Psoas muscle (tissue), 7 donors: ENCODE measurements at regions not wholly inside any gene's neighbourhood (a gene's known extent, or its start where the extent isn't known, plus 50 kb on each side); places are given as distances from the start of the nearest gene placed in this dataset.

ENCODE experiments used
- ATAC-seq, 4 donors: fragments of 200-7000 bp; cut with Tn5 transposase; one replicate each; pipeline ENCODE4 v1.9.1; 2020; ENCODE audit warnings: moderate library complexity in 3 of 4, mild to moderate bottlenecking in 2 of 4
- DNase-seq, 2 donors: peaks; one replicate each; pipeline ENCODE4 v3.0.0-alpha.2; 2020
- H3K27ac ChIP-seq: fragments of 200-600 bp; one replicate; pipeline ENCODE4 v1.8.0; 2022
- H3K27me3 ChIP-seq, 3 donors: fragments of 200-600 bp in 1 of 3; one replicate each; pipeline versions ENCODE4 v1.6.1 to v1.8.0; 2013 to 2022; ENCODE audit warnings: low read length in 2 of 3, mild to moderate bottlenecking in 2 of 3, moderate library complexity in 1 of 3; ENCODE audit not compliant: insufficient read depth in 3 of 3
- H3K36me3 ChIP-seq, 2 donors: fragments of 200-600 bp in 1 of 2; one replicate each; pipeline versions ENCODE4 v1.6.1 to v1.8.0; 2013 to 2022; ENCODE audit warnings: low read depth in 1 of 2, mild to moderate bottlenecking in 1 of 2, moderate library complexity in 1 of 2; ENCODE audit not compliant: insufficient read depth in 1 of 2
- H3K4me1 ChIP-seq: fragments of 200-600 bp; one replicate; pipeline ENCODE4 v1.8.0; 2022
- H3K4me3 ChIP-seq: fragments of 200-600 bp; one replicate; pipeline ENCODE4 v1.8.0; 2022; ENCODE audit warnings: mild to moderate bottlenecking
- H3K9me3 ChIP-seq: fragments of 200-600 bp; one replicate; pipeline ENCODE4 v1.8.0; 2022
- CTCF ChIP-seq: fragments of 200-600 bp; IDR thresholded peaks from one replicate; pipeline ENCODE4 v1.8.0; 2022; ENCODE audit warnings: antibody characterized with exemption
- WGBS, 3 donors: extraction: QIAGEN DNeasy Blood & Tissue Kit; methylation state at CpG; one replicate each; pipeline versions ENCODE4 v1.1.6 to v1.1.7; 2013; 5-methylcytosine and 5-hydroxymethylcytosine counted together
- intact Hi-C, 2 donors: fragments of 100-400 bp; cut with DNase I; formaldehyde crosslinking; loops; one replicate each; pipeline versions ENCODE4 v1.11.0 to v1.14.2; 2022
- donor health status: healthy with polysubstance abuse.
- donor health status: DM: no; HTN: no; CAD: no; lungs with moderate emphysema.
- donor health status: Bipolar disorder and iron deficiency.
- donor health status: healthy.
- donor health status: DM: yes; HTN: yes; CAD: no.
- donor health status: DM: no; HTN: no; CAD: no.
- donor health status: DM: yes; HTN: yes; CAD: no.

- DNase-seq = no peak
- no peak overlapping the region for H3K4me3 ChIP-seq
- no peak for ATAC-seq
- WGBS, 3 donors = 93 to 98% (median 94%) methylated on average over 5 of the region's 5 CpGs
- no peaks in the 10 kb centered on the region for H3K27me3 ChIP-seq
- H3K27ac ChIP-seq = no peak overlapping the region
- intact Hi-C loops = no loop called here
- no peak for TF ChIP-seq CTCF
- no peaks in the 10 kb centered on the region for H3K36me3 ChIP-seq
- H3K9me3 ChIP-seq = no peaks in the 10 kb centered on the region
- peaks cover 8% of the 10 kb centered on the region for H3K4me1 ChIP-seq
Observed at GRCh38 chr5:123960526-123960925, 448.5 kb downstream of the CSNK1G3 start.

GRCh38 chr5:123951582-123951977, 439.6 kb downstream of the CSNK1G3 start:
- intact Hi-C loops = no loop called here
- no peaks in the 10 kb centered on the region for H3K27me3 ChIP-seq
- TF ChIP-seq CTCF = no peak
- WGBS, 3 donors = 73 to 85% (median 79%) methylated on average over 3 of the region's 3 CpGs
- no peak overlapping the region for H3K4me3 ChIP-seq
- no peak overlapping the region for H3K27ac ChIP-seq
- H3K9me3 ChIP-seq = no peaks in the 10 kb centered on the region
- peak in 3 of 4 donors; percentile 44 to 83 (median 79) for ATAC-seq
- DNase-seq = no peak
- no peaks in the 10 kb centered on the region for H3K4me1 ChIP-seq
- no peaks in the 10 kb centered on the region for H3K36me3 ChIP-seq

GRCh38 chr5:123950701-123951581, 439.0 kb downstream of the CSNK1G3 start:
- intact Hi-C loops = no loop called here
- Histone ChIP-seq H3K36me3 (no peaks in the 10 kb centered on the region), H3K4me3 (no peak overlapping the region), H3K27ac (no peak overlapping the region), H3K9me3 (no peaks in the 10 kb centered on the region), H3K27me3 (no peaks in the 10 kb centered on the region), H3K4me1 (no peaks in the 10 kb centered on the region)
- TF ChIP-seq CTCF = no peak
- no peak for ATAC-seq
- no peak for DNase-seq
- 84 to 90% (median 86%) methylated on average over 10 of the region's 10 CpGs for WGBS, 3 donors

GRCh38 chr5:123949807-123950340, 437.9 kb downstream of the CSNK1G3 start:
- 85 to 94% (median 93%) methylated on average over 6 of the region's 6 CpGs for WGBS, 3 donors
- no peak for TF ChIP-seq CTCF
- intact Hi-C loops = no loop called here
- no peak overlapping the region for H3K27ac ChIP-seq
- H3K9me3 ChIP-seq = no peaks in the 10 kb centered on the region
- no peak for DNase-seq
- no peak overlapping the region for H3K4me3 ChIP-seq
- no peaks in the 10 kb centered on the region for H3K27me3 ChIP-seq
- H3K36me3 ChIP-seq = no peaks in the 10 kb centered on the region
- H3K4me1 ChIP-seq = no peaks in the 10 kb centered on the region
- ATAC-seq = no peak
